ENCODE measurements at regions not wholly inside any gene's neighbourhood (a gene's known extent, or its start where the extent isn't known, plus 50 kb on each side); places are given as distances from the start of the nearest gene placed in this dataset.
"Not testable (repeated sequence)": the region's sequence is repeated elsewhere in the genome, so short reads cannot be mapped to it uniquely, and the experiment has no call there.

GRCh38 chr7:28328822-28329660 is 83.3 kb upstream of the CREB5 start:
- H3K9me3 Mint-ChIP-seq: peaks cover 6% of the 10 kb centered on the region
- no peak for DNase-seq (ENCODE audit: low spot score)
- no peaks in the 10 kb centered on the region for H3K36me3 Mint-ChIP-seq (ENCODE audit: low read depth)
- H3K27ac Mint-ChIP-seq: no peak overlapping the region
- H3K27me3 Mint-ChIP-seq (ENCODE audit: low read depth): peaks cover 11% of the 10 kb centered on the region
- peaks cover 24% of the 10 kb centered on the region for H3K4me1 Mint-ChIP-seq (ENCODE audit: low read depth)
- H3K4me3 Mint-ChIP-seq: no peak overlapping the region

DNA sequence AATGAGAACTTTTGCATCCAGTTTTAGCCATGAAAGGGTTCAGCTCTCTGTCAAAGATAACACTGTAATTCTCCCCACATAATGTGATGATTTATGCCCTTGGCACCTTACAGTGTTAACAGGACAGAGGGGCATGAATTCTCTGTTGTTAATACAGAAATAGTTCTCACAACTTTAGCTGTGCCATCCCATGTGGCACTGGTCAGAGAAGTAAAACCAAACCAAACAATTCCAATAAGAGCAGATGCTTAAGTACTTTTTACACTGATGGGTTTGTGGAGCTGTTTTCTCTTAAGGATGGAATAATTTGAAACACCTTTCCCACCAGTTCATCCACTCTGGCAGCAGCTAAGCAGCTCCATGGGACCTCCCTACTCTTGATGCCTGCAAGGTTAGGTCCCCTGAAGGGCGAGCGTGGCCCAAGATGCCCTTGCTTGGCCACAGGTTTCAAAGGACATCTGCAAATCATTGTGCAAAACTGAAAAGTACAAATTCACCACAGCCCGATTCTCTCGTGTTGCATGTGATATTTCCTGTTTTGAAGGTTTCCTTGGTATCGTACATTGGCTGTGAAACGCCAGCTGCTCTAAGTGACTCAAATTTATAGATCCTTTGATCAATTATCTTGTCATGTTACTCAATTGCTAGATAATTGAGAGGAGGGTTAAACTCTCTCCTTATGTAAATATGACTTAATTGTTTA is 82.5 kb upstream of the CREB5 start:
- Mint-ChIP-seq H3K4me1 (ENCODE audit: low read depth) (peaks cover 24% of the 10 kb centered on the region), H3K27me3 (ENCODE audit: low read depth) (peaks cover 11% of the 10 kb centered on the region), H3K4me3 (peak overlapping the region; percentile 58), H3K9me3 (peaks cover 11% of the 10 kb centered on the region), H3K27ac (peak overlapping the region; percentile 2), H3K36me3 (ENCODE audit: low read depth) (no peaks in the 10 kb centered on the region)
- peak; percentile 14 for DNase-seq (ENCODE audit: low spot score)

GRCh38 chr7:28330384-28331070 is 81.8 kb upstream of the CREB5 start:
- Mint-ChIP-seq H3K27ac (peak overlapping the region; percentile 2), H3K4me1 (ENCODE audit: low read depth) (peaks cover 24% of the 10 kb centered on the region), H3K36me3 (ENCODE audit: low read depth) (no peaks in the 10 kb centered on the region), H3K9me3 (peaks cover 11% of the 10 kb centered on the region), H3K4me3 (peak overlapping the region; percentile 58), H3K27me3 (ENCODE audit: low read depth) (peaks cover 10% of the 10 kb centered on the region)
- DNase-seq (ENCODE audit: low spot score): no peak

DNA sequence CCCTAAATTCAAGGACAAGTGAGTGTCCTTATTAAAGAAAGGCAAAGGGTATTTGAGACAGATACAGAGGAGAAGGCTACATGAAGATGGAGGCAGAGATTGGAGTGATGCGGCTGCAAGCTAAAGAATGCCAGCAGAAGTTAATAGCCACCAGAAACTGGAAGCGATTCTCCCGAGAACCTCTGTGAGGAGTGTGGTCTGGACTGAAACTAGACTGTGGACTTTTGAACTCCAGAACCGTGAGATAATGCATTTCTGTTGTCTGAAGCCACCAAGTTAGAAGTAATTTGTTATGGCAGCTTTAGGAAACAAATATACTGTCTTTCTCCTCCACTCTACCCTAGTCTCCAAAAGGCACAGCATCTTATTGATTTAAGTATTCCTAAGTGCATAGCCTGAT is 80.3 kb upstream of the CREB5 start:
- Mint-ChIP-seq H3K27me3 (ENCODE audit: low read depth) (peaks cover 7% of the 10 kb centered on the region), H3K9me3 (peaks cover 11% of the 10 kb centered on the region), H3K4me1 (ENCODE audit: low read depth) (peaks cover 24% of the 10 kb centered on the region), H3K27ac (no peak overlapping the region), H3K4me3 (no peak overlapping the region), H3K36me3 (ENCODE audit: low read depth) (no peaks in the 10 kb centered on the region)
- DNase-seq (ENCODE audit: low spot score): no peak

DNA sequence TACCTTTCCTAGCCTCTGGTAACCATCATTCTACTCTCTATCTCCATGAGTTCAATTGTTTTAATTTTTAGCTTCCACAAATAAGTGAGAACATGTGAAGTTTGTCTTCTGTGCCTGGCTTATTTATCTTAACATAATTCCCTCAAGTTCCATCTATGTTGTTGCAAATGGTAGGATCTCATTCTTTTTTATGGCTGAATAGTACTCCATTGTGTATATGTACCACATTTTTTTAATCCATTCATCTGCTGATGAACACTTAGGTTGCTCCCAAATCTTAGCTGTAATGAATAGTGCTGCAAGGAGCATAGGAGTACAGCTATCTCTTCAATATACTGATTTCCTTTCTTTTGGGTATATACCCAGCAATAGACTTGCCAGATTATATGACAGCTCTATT is 78.8 kb upstream of the CREB5 start:
- not testable (repeated sequence) for DNase-seq (ENCODE audit: low spot score); H3K4me3 Mint-ChIP-seq; H3K36me3 Mint-ChIP-seq (ENCODE audit: low read depth); H3K27me3 Mint-ChIP-seq (ENCODE audit: low read depth); H3K27ac Mint-ChIP-seq
- Mint-ChIP-seq H3K4me1 (ENCODE audit: low read depth) (peaks cover 15% of the 10 kb centered on the region), H3K9me3 (peaks cover 11% of the 10 kb centered on the region)

DNA sequence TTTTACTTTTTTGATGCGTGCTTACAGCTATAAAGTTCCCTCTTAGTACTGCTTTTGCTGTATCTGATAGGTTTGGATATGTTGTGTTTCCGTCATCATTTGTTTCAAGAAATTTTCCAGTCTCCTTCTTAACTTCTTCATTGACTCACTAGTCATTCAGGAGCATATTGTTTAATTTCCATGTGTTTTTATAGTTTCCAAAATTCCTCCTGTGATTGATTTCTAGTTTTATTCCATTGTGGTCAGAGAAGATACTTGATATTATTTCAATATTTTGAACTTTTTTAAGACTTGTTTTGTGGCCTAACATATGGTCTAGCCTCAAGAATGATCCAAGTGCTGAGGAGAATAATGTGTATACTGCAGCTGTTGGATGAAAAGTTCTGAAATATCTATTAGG is 75.5 kb upstream of the CREB5 start:
- Mint-ChIP-seq H3K4me1 (ENCODE audit: low read depth) (no peaks in the 10 kb centered on the region), H3K36me3 (ENCODE audit: low read depth) (no peaks in the 10 kb centered on the region), H3K27me3 (ENCODE audit: low read depth) (peaks cover 9% of the 10 kb centered on the region), H3K4me3 (no peak overlapping the region), H3K9me3 (peaks cover 11% of the 10 kb centered on the region), H3K27ac (no peak overlapping the region)
- no peak for DNase-seq (ENCODE audit: low spot score)

GRCh38 chr7:28338041-28338440 is 74.3 kb upstream of the CREB5 start:
- Mint-ChIP-seq H3K9me3 (peaks cover 11% of the 10 kb centered on the region), H3K36me3 (ENCODE audit: low read depth) (no peaks in the 10 kb centered on the region), H3K4me3 (no peak overlapping the region), H3K27ac (no peak overlapping the region), H3K27me3 (ENCODE audit: low read depth) (peaks cover 9% of the 10 kb centered on the region), H3K4me1 (ENCODE audit: low read depth) (no peaks in the 10 kb centered on the region)
- DNase-seq (ENCODE audit: low spot score): no peak

GRCh38 chr7:28343462-28343861 is 68.9 kb upstream of the CREB5 start:
- Mint-ChIP-seq H3K36me3 (ENCODE audit: low read depth) (no peaks in the 10 kb centered on the region), H3K9me3 (no peaks in the 10 kb centered on the region), H3K27ac (no peak overlapping the region), H3K4me3 (no peak overlapping the region), H3K27me3 (ENCODE audit: low read depth) (peaks cover 3% of the 10 kb centered on the region), H3K4me1 (ENCODE audit: low read depth) (no peaks in the 10 kb centered on the region)
- no peak for DNase-seq (ENCODE audit: low spot score)

DNA sequence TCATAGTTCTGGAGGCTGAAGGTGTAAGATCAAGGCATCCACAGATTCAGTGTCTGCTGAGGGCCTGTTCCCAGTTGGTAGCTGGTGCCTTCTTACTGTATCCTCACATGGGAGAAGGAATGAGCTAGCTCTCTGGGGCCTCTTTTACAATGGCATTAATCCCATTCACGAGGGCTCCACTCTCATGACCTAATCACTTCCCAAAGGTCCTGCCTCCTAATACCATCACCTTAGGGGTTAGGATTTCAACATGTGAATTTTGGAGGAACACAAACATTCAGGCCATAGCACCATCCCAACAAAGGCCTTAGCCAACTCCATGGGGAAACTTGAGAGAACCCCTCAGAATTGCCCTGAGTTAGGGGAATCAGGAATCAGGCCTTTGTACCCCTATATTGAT is 66.1 kb upstream of the CREB5 start:
- Mint-ChIP-seq H3K9me3 (no peaks in the 10 kb centered on the region), H3K27ac (no peak overlapping the region), H3K4me3 (no peak overlapping the region), H3K36me3 (ENCODE audit: low read depth) (no peaks in the 10 kb centered on the region), H3K27me3 (ENCODE audit: low read depth) (peaks cover 3% of the 10 kb centered on the region), H3K4me1 (ENCODE audit: low read depth) (no peaks in the 10 kb centered on the region)
- DNase-seq (ENCODE audit: low spot score): no peak

DNA sequence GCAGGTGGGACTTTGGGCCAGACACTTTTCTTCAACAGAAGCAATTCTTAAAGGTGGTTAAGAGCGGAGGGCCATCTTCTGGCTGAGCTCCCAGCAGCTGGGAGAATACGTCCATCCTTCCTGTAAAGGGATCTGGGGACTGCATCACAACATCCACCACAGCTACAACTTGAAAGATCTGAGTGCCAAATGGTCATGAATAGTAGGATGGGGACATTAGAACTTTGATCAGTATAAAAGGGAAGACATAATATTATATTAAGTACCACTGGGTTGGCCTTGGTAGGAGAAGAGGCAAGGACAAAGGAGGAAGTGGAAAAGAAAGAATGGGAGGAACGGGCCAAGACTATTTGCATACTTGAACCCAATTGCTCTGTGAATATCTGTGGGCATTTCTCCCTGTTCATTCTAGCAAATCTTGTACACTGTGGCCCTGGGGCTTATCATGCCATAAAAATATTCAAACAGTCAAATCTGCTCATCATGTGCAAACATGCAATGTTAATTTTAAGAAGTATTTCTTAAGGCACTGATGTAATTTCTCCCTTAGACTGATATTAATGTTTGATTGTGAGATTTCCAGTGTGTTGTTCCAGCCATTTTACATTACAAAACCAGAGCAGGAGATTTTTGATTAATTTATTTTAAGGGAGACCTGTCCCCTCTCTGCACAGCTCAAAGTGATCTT is 65.5 kb upstream of the CREB5 start:
- DNase-seq (ENCODE audit: low spot score): no peak
- no peaks in the 10 kb centered on the region for H3K9me3 Mint-ChIP-seq
- peaks cover 5% of the 10 kb centered on the region for H3K27me3 Mint-ChIP-seq (ENCODE audit: low read depth)
- H3K36me3 Mint-ChIP-seq (ENCODE audit: low read depth): no peaks in the 10 kb centered on the region
- no peak overlapping the region for H3K4me3 Mint-ChIP-seq
- no peaks in the 10 kb centered on the region for H3K4me1 Mint-ChIP-seq (ENCODE audit: low read depth)
- H3K27ac Mint-ChIP-seq: no peak overlapping the region

- H3K27me3 Mint-ChIP-seq (ENCODE audit: low read depth): peaks cover 5% of the 10 kb centered on the region
- H3K4me1 Mint-ChIP-seq (ENCODE audit: low read depth): no peaks in the 10 kb centered on the region
- H3K4me3 Mint-ChIP-seq: no peak overlapping the region
- H3K36me3 Mint-ChIP-seq (ENCODE audit: low read depth): no peaks in the 10 kb centered on the region
- no peak for DNase-seq (ENCODE audit: low spot score)
- no peak overlapping the region for H3K27ac Mint-ChIP-seq
- H3K9me3 Mint-ChIP-seq: no peaks in the 10 kb centered on the region
Measured at GRCh38 chr7:28347475-28348318, 64.6 kb upstream of the CREB5 start.

DNA sequence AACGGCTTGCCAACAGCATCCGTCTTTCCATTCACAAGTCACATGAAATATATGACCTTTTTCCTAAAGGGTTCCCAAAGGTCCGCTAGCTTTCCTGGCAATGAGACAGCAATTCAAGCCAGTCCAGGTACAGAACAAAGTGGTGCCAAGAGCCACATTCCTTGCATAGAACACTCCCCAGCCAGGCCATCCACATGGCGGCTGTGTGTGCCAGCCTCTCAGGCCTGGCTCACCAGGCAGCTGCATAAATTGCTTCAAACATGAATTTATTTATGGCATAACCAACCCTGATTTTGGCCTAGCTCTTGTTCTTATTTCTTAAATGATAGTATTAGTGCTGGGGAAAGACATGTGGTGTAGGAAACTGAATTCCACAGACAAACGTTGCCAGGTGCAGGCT is 63.7 kb upstream of the CREB5 start:
- no peak overlapping the region for H3K4me3 Mint-ChIP-seq
- no peaks in the 10 kb centered on the region for H3K9me3 Mint-ChIP-seq
- no peaks in the 10 kb centered on the region for H3K4me1 Mint-ChIP-seq (ENCODE audit: low read depth)
- no peak for DNase-seq (ENCODE audit: low spot score)
- no peak overlapping the region for H3K27ac Mint-ChIP-seq
- peaks cover 5% of the 10 kb centered on the region for H3K27me3 Mint-ChIP-seq (ENCODE audit: low read depth)
- H3K36me3 Mint-ChIP-seq (ENCODE audit: low read depth): no peaks in the 10 kb centered on the region

DNA sequence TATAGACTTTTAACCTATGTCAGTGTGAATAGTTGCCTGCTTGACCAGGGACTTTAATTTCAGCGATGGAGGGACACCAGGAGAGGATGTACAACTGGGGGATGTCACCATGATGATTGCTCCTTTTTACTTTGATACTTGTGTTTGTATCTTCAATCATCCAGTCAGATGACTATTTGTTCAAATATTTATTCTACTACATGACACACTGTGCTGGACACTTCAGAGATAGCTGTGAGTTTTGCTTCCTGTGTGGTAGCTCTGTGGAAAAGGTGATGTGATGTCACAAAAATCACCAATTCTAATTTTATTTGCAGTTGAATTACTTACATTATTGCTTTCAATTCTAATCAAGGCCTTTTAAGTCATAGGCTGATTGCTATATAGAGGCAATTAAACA is 62.7 kb upstream of the CREB5 start:
- DNase-seq (ENCODE audit: low spot score): no peak
- Mint-ChIP-seq H3K36me3 (ENCODE audit: low read depth) (no peaks in the 10 kb centered on the region), H3K4me1 (ENCODE audit: low read depth) (no peaks in the 10 kb centered on the region), H3K27me3 (ENCODE audit: low read depth) (peaks cover 5% of the 10 kb centered on the region), H3K9me3 (no peaks in the 10 kb centered on the region), H3K27ac (no peak overlapping the region), H3K4me3 (no peak overlapping the region)
